Astrocyte of the hippocampus (primary cell): ENCODE measurements at regions not wholly inside any gene's neighbourhood (a gene's known extent, or its start where the extent isn't known, plus 50 kb on each side); places are given as distances from the start of the nearest gene placed in this dataset.

ENCODE experiments used
- DNase-seq: peaks from one replicate; pipeline ENCODE4 v3.0.0; 2011; ENCODE audit warnings: low read depth, low spot score

DNA sequence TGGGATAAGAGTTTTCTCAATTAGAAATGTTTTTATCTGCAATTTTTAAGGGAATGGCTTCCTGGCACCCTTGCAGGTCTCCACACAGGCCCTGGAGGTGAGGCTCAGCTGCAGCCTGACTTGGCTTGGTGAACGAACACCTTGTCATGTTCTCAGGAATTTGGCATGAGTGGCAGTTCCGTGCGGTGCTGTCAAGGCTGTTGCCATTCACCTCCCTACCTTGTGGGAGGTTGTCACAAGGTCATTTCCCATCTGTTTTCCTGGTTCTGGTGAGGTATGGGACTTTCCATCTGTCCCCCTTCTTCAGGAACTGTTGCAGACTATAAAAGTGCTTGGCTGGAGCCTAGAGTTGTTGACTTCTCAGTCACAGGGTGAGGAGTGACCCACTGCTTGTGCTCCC lies 82.9 kb downstream of the ELOVL4 start:
- DNase-seq = no peak

DNA sequence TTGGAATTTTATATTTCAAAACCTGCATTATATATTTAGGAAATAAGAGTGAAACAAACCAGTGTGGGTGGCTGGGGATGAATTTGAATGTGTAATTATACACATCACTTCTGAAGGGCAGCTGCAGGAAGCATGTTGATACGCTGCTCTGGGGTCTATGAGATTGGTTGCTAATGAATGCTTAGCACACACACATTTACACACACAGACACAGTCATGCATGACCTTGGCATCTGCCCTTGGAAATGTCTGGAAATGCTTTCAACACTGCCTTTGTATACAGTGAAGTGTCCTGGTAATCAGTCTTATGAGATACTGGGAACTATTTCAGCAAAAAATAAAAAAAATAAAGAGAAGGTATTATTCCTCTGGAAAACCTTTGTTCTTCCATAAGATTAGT lies 83.4 kb downstream of the ELOVL4 start:
- no peak for DNase-seq

DNA sequence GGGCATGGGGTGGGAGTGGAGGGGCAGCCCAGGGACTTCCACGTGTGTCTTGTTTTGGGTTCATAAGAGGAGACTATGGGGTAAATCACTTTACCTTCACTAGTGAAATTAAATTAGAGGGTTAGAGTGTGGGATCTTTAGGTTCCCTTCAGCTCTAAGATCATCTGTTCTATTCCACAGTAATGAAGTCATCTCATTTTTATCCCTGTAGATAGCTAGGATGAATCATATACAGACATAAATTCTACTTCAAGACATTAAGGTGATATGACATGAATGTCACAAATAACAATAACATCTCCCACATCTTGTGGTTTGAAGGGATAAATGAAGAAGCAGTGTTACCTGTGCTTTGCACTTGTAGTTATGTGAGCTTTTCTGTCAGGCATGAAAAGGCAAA lies 83.8 kb downstream of the ELOVL4 start:
- DNase-seq = no peak

DNA sequence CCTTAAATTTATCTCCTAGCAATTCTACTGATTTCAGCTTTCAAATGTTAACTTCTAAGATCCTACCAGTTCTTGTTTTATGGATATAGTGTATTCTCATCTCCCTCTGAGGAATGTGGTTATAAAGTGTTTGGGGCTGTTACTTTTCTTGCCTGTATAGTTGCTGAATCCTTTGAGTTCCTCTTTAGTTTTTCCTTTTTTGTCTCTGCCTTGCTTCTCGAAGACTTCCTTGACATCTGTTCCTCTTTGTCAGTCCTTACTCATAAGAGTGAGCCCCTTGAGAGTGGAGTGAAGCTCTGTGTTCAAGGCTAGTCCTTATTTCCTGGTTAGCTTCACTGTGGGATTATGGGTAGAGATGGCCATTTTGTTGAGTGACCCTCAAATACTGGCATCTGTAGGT lies 84.6 kb downstream of the ELOVL4 start:
- no peak for DNase-seq

DNA sequence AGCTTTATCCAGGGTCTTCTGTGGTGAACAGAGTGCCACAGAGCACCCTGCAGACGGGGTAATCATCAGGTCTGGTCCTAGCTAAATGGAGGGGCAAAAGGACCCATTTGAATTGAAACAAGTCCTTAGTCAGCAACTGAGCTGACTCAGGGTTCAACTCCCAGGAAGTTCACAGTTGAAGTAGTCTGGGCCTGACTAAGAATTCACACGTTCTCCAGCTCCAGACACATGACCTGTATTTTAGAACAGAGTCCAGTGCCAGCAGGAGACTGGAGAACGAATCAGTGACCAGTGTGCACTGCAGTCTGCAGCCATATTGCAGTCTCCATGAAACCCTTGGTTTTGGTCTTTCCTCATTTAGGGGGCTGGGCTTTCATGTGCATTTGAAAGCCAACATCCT lies 85.2 kb downstream of the ELOVL4 start:
- DNase-seq = no peak

DNA sequence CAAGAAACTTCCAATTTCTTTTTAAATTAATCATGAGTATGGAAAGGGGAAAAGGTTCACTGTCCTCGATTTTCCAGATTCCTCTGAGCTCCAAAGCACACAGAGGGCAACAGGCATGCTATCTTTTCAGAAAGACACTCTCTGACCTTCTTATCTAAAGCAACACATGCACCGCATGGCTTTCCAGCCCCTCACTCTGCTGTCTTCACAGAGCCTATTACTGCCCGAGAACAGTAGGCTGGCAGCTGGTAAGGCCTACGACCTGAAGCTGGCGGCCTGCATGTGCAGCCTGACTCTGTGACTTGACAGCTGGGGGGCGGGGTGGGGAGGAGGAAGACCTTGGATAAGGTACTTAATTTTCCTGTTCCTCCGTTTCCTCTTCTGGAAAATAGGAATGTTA lies 86.3 kb downstream of the ELOVL4 start:
- no peak for DNase-seq

DNA sequence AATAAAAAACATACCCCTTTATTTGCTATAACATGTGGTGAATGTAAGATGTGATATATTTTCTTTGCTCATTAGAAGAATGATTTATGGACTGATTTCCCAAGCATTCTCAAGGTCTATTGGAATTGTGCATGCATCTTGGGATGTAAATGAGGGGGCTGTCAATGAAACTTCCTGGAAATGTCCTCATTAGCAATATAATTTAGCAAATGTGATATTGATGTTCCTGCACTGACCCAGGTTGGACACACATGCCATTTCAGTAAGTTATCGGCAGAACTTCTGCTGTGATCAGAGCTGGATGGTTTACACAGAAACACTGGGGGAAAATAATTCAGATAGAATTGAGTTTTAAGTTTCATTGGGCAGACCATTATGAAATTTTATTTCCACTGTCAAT lies 99.9 kb downstream of the ELOVL4 start:
- no peak for DNase-seq

DNA sequence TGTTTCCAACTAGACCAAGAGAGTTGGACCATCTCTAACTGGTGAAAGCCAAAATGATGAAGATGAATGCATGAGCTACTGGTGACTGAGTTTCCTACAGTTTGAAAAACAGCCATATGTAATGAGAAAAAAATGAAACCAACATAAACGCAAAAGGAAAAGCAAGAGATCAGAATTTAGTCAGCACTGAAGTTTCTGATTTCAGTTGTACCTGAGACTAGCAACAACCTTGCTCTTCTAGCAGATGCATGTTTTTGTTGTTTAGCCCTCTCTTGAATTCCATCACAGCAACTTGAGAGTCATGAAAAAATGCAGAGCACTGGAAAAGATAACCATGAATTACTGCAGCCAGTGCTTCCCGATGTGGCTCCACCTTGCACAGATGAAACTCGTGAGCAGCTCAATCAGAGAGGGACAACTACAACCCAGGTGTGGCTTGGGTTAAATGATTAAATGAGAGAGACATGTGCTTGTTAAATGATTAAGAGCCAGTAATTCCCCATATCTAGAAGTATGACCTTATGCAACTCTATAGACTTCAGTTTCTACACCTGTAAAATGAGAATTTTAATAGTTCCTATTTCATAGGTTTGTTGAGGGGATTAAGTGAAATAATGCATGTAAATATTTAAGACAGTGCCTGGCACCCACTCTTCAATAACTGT lies 104.8 kb downstream of the ELOVL4 start:
- DNase-seq = no peak

DNA sequence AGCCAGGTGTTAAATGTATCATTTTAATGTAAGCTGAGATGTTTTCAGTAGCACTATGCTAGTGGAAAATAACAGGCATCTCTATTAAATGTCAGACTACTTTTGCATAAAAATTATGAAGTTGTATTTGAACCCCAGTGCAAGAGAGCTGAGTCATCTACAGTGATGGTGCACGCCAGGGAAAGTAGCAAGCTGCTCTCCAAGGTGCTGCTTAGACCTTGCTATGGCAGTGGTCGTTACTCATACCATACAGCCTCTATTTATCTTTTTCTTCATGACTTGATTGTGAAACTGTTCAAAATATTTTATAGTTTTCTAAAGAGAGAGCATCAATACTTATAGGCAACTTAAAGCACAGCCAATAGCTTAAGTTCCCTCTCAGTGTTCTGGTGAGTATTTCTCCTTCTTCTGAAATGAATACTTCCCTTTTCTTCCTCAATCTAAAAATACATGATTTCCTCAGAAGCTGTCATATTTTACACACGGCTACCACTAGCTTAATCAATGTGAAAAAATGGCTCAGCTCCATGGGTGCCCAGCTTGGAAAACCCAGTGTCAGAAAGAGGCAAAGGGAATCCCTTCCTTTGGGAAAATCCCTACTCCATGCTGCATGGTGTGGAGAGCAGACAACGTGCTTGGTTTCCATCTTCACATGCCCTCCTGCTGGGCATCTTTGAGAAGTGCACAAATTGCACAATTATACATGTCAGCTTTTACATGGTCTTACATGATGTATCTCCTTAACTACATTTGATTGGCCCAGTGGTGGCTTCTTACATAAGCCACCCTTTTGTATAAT lies 105.6 kb downstream of the ELOVL4 start:
- DNase-seq = peak; percentile 7

DNA sequence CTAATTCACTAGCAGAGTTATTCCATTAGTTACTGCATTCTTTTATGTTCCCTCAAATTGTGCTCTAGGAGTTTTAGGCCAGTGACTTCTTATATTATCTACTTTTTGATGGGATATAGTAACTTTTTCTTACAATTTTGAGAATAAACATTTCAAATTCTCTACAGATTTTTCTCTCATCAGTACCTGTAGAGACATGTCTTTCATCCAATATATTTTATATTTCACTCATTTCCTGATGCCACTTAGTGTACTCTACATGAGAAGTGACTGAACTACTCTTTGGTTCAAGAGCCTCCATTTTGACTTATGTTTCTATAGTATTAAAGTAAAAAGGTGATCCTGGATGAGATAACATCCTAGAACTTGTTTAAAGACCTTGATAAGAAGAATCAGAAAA lies 108.5 kb downstream of the ELOVL4 start:
- DNase-seq = no peak

DNA sequence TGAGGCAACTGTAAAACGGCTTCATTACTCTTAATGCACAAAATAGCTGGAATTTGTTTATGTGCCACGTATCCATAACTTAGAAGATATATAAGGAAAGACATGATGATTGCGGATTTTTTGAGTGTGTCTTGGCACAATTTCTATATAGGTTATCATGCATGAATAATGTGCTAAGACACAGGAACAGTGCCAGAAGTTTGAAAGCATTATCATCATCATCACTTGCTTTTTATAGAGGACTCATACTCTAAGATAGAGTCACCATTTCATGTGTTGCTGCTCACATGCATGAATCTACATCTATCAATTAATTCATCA lies 113.4 kb downstream of the ELOVL4 start:
- DNase-seq = no peak

DNA sequence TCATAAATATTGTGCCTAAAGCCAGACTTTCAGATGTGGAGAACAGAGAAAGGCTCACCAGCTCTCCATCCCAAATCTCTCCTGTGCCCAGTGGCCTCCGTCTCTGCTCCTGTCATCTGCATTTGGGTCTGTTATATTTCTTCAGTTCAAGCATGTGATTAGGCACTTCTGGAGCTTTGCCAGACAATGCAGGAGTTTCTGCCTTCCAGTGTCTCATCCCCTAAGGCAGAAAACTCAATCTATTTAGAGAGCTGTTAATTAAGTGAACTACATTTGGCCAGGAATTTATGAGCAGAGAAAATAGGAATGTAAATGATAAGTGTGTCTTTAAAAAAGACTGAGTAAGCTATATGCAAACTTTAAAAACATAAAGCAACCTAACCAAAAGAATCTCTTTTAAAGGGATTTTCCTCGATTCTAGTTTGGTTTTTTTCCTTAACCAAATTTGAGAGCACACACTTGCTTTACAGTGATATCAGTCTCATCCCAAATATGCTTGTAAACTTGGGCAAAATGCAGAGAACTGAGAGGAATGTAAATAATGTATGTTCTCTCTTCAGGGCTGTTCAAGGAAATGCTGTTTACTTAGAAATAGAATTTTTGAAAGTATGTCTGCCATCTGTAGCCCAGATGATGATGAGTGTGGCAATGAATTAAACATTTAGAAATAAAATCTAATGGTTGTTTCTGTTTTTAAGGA lies 113.9 kb downstream of the ELOVL4 start:
- DNase-seq = peak; percentile 9

DNA sequence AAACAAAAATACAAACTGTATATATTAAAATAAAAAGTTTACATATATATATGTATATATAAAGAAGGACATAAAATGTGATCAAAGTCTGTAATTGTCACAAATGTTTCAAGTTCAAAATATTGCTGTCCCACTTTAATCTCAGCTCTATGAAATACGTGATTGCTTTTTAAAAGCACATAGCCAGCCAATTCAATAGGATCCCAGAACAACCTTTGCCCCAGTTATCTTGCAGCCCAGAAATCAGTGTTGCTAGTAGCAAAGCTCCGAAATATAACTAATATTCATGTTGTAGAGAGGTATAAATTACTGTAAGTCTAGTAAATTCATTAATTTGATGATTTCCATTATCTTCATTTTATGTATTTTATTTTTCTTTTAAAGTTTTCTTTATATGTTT lies 114.6 kb downstream of the ELOVL4 start:
- DNase-seq = no peak

DNA sequence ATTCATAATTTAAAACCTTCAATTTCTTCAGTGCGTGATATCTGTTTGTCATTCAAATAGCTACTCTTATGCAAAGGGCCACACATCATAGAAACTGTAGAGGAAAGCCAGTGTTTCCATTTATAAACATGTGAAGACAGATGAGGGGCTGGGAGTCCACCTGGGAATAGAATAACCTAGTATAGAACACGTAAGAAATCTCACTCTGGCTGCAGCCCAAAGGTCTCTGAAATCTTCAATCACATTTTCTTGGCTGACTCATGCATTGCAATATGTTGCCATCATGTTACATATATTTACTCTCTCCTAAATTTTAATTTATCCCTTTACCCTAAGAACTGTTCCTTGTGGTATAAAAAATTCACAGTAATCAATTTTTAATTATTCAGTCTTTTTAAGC lies 123.2 kb downstream of the ELOVL4 start:
- no peak for DNase-seq

DNA sequence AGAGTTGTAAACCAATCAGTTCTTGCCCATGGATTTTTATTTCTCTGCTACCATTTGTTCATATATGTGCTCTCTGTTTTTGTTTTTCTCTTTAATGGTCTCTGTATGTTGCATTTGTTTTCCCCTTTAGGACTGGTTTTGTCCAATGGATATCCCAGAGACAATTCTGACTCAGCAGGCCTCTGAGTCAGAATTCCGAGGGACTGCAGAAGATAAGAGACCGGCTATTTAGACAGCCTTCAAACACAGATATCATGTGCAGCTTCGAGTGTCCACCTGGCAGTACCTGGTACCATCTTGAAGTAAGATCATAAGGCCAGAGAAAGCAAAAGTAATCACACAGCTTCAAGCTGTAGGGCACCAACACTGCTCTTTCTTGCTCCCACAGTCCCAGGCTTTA lies 125.5 kb downstream of the ELOVL4 start:
- no peak for DNase-seq

DNA sequence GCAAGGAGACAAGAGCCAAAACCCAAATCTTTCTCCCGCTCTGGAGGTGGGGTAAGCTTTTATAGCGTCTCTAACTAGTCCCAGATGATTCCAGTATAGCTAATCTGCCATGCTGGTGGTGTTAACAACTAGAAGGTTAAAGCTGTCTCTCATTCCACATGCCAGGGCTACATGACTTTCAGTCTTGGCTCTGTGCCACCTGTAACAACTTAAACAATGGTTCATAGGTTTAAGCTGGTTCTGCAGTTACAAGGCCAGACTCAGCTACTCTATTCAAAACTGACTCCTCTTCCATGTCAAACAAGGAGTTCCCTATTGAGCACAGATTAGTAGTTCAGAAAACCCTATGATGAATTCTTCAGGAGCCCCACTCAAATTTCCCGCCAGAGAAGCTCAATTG lies 128.9 kb downstream of the ELOVL4 start:
- no peak for DNase-seq

DNA sequence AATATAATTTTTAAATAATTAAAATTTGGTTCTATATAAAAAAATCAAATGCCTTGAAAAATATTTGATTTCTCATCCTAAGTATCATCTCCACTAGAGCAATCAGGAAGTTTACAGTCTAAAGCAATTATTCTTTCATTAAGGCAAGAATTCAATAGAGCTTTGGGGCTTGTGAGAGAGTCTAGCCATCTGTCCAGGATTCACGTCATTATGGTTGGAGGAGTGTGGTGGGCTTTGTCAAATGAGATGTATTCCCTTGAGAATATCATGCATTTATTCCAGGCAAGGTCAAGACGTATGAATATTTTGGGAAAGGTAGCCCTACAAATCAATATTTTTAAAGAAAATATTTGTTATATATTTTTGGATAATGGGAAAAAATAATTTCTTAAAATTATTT lies 132.4 kb downstream of the ELOVL4 start:
- DNase-seq = no peak

DNA sequence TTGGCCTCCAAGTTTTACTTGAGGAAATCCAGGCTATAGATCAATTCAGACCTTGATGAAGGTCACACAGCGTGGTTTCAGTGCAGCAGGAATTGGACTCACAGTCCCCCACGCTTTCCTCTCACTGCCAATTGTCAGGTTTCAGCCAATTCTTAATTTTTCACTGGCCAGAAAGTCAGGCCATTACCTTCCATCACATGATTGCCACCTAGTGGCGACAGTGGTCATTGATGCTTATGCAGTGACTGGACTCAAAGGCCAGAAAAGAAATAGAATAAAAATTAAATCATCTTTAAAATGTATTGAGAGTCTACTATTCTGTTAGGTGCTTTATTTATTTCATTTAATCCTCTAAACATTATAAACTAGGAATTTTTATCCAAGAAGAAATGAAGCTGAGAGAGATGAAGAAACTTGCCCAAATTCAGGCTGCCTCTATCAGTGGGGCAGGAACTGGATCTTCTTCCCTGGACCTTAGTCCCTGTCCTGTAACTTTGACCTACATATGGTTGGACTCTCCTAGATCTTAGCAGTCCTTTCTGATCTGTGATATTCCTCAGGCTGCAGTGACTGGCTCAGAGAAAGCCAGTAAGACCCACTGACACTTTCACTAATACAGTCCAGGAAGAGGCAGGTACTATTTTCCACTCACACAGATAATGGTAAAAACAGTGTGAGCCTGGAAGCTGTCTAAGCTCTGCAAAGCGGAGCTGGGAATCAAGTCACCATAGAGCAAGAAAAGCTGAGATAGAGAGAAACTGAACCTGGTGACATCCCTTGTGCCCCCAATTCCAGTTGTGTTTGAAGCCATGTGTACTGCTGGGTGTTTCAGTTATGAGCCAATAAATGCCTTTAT lies 133.3 kb downstream of the ELOVL4 start:
- peak; percentile 86 for DNase-seq

DNA sequence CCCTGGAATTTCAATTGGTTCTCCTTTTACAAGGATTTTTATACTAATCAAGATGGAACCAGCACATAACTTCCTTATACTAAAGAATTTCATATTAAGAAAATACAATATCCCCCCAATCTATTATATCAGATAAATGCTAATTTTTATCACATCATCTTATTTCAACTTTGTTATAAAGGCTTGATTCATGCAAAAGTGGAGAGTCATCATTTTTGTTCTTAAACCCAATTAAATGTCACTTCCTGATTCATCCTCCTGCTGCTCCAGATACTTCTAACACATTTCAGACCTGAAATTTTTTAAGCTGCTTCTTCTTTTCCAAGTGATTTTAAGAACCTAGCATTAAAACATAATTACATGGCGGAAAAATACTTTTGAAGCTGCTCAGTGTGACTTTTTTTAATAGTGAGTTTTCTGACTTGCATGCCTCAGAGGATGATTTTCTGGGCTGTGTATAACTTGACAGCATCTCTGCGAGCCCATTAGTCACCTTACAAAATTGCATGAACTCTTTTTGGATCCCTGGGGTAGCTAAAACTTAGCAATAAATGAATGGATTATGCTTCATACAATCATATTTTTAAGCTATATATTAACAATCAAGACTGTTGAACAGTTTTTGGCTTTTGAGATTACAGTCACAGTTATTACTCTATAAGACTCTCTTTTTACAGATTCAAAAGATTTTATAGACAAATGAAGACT lies 134.1 kb downstream of the ELOVL4 start:
- DNase-seq = no peak

DNA sequence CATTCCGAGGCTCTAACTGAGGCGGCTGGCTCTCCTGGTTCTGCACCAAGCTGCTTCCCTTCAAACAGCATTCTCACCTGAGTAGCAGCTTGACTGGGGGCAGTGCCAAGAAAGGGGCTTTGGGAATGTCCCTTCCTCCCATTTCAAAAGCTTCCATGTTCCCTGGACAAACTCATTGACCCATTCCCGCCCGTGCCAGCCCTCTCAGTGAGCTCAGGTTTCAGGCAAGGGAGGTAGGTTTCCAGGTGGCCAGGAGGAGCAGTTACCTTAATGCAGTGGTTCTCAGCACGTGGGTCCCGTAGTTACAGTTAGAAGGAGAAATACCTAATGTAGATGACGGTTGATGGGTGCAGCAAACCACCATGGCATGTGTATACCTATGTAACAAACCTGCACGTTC lies 135.2 kb downstream of the ELOVL4 start:
- no peak for DNase-seq

DNA sequence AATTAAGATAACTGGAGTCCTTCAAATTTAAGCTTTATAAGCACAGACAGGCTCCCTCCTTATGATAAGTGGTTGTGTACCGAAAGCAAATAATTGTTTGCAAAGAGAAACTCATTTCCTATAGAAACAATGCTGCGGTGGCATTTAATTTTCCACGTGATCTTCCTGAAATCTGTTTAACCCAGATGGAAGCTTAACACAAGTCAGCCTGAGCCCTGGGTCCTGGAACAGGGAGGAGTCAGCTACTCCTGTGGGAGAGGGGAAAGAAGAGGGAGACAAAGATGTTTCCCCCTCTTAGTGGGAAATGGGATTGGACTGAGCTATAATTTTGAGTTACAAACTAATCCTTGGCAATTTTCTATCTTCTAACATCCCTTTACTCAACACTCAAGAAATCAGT lies 136.5 kb downstream of the ELOVL4 start:
- DNase-seq = no peak
